HG03520 (cell line): ENCODE measurements at regions not wholly inside any gene's neighbourhood (a gene's known extent, or its start where the extent isn't known, plus 50 kb on each side); places are given as distances from the start of the nearest gene placed in this dataset.

Experiments
- ATAC-seq: cut with Tn5 transposase; IDR thresholded peaks from one replicate; pipeline ENCODE4 v1.9.1; 2021; ENCODE audit warnings: mild to moderate bottlenecking, moderate library complexity; ENCODE audit not compliant: unreplicated experiment

GRCh38 chr1:83735526-83735925, 263.4 kb downstream of the TTLL7 start:
- ATAC-seq, result no peak

GRCh38 chr1:83734420-83734819, 264.5 kb downstream of the TTLL7 start:
- no peak for ATAC-seq

GRCh38 chr1:83725735-83726360, 273.1 kb downstream of the TTLL7 start:
- ATAC-seq, result no peak

GRCh38 chr1:83718338-83718737, 280.6 kb downstream of the TTLL7 start:
- peak; percentile 67 for ATAC-seq

GRCh38 chr1:83717785-83718184, 281.1 kb downstream of the TTLL7 start:
- ATAC-seq, result no peak

- no peak for ATAC-seq
Observed at GRCh38 chr1:83716641-83717040, 282.3 kb downstream of the TTLL7 start.

- no peak for ATAC-seq
Observed at GRCh38 chr1:83715550-83715949, 283.4 kb downstream of the TTLL7 start.

GRCh38 chr1:83709662-83710061, 289.3 kb downstream of the TTLL7 start:
- ATAC-seq, result no peak

- no peak for ATAC-seq
Observed at GRCh38 chr1:83706354-83706938, 292.5 kb downstream of the TTLL7 start.

GRCh38 chr1:83705091-83705490, 293.8 kb downstream of the TTLL7 start:
- ATAC-seq, result no peak

GRCh38 chr1:83704350-83704749, 294.6 kb downstream of the TTLL7 start:
- no peak for ATAC-seq

- ATAC-seq, result no peak
Observed at GRCh38 chr1:83702356-83702755, 296.6 kb downstream of the TTLL7 start.

GRCh38 chr1:83701355-83701754, 297.6 kb downstream of the TTLL7 start:
- no peak for ATAC-seq

GRCh38 chr1:83698644-83699043, 300.3 kb downstream of the TTLL7 start:
- ATAC-seq, result no peak

- ATAC-seq, result no peak
Observed at GRCh38 chr1:83697961-83698360, 301.0 kb downstream of the TTLL7 start.

- no peak for ATAC-seq
Observed at GRCh38 chr1:83697220-83697619, 301.7 kb downstream of the TTLL7 start.

GRCh38 chr1:83694449-83694848, 304.5 kb downstream of the TTLL7 start:
- no peak for ATAC-seq

GRCh38 chr1:83693427-83694126, 305.4 kb downstream of the TTLL7 start:
- no peak for ATAC-seq

GRCh38 chr1:83692524-83693381, 306.2 kb downstream of the TTLL7 start:
- ATAC-seq, result no peak

- ATAC-seq, result no peak
Observed at GRCh38 chr1:83691953-83692500, 306.9 kb downstream of the TTLL7 start.
